ENCODE measurements at regions not wholly inside any gene's neighbourhood (a gene's known extent, or its start where the extent isn't known, plus 50 kb on each side); places are given as distances from the start of the nearest gene placed in this dataset.

- TF ChIP-seq, protein P1, sequence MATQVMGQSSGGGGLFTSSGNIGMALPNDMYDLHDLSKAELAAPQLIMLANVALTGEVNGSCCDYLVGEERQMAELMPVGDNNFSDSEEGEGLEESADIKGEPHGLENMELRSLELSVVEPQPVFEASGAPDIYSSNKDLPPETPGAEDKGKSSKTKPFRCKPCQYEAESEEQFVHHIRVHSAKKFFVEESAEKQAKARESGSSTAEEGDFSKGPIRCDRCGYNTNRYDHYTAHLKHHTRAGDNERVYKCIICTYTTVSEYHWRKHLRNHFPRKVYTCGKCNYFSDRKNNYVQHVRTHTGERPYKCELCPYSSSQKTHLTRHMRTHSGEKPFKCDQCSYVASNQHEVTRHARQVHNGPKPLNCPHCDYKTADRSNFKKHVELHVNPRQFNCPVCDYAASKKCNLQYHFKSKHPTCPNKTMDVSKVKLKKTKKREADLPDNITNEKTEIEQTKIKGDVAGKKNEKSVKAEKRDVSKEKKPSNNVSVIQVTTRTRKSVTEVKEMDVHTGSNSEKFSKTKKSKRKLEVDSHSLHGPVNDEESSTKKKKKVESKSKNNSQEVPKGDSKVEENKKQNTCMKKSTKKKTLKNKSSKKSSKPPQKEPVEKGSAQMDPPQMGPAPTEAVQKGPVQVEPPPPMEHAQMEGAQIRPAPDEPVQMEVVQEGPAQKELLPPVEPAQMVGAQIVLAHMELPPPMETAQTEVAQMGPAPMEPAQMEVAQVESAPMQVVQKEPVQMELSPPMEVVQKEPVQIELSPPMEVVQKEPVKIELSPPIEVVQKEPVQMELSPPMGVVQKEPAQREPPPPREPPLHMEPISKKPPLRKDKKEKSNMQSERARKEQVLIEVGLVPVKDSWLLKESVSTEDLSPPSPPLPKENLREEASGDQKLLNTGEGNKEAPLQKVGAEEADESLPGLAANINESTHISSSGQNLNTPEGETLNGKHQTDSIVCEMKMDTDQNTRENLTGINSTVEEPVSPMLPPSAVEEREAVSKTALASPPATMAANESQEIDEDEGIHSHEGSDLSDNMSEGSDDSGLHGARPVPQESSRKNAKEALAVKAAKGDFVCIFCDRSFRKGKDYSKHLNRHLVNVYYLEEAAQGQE (IDR thresholded peaks at IDR 0.05; ENCODE audit: low read depth): no peak
- TF ChIP-seq RAD21 (IDR thresholded peaks at IDR 0.05; ENCODE audit: low read depth) (no peak), EZH2 (IDR thresholded peaks at IDR 0.05) (no peak)
These were observed 1714.6 kb downstream of the TP53TG3F start (continued) for GRCh38 chr16:35174016-35174415.

DNA sequence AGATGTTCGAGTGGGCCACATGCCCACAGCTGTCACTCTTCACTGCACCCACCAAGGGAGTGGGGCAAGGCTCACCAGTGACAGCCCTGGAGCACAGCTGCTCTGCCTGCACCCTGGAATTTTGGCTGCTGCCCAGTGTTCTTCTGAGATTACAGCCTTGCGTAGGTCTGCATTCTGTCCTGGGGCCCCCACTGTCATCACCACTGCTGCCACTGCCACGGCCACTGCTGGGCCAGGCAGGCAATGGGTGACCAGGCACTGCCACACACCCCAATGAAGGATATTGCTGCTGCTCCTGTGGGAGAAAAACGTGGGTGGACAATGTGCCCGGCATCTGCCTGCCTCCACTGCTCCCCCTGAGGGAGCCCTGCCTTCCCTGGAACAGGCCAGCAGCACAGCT, 1717.0 kb downstream of the TP53TG3F start:
- Histone ChIP-seq H3K36me3 (ENCODE audit: control insufficient read depth in 1 of 2, insufficient read depth in 2 of 2, low read length in 2 of 2) (no peaks in the 10 kb centered on the region), H3K9ac (ENCODE audit: low read length) (no peak overlapping the region), H3K4me2 (ENCODE audit: low read length) (no peak overlapping the region), H3K4me1 (ENCODE audit: control insufficient read depth in 1 of 2, insufficient read depth in 2 of 2, low read length in 2 of 2) (no peaks in the 10 kb centered on the region), H3K27me3 (ENCODE audit: insufficient read depth, low read length) (no peaks in the 10 kb centered on the region), H3K9me3 (ENCODE audit: control insufficient read depth in 1 of 2, insufficient read depth in 1 of 2, low read depth in 1 of 2, low read length in 2 of 2) (peaks cover 0 to 6% of the 10 kb centered on the region in 2 experiments; a peak in 2 of 4 replicates), H3K9me2 (ENCODE audit: insufficient read depth) (no peaks in the 10 kb centered on the region), H3K79me2 (ENCODE audit: insufficient read depth, low read length) (no peaks in the 10 kb centered on the region), H2AFZ (ENCODE audit: low read depth, low read length, poor library complexity, severe bottlenecking) (no peak overlapping the region), H4K20me1 (ENCODE audit: insufficient read depth) (no peaks in the 10 kb centered on the region), H3K27ac (ENCODE audit: low read depth, low read length) (no peak overlapping the region), H3K4me3 (replicated peaks in 1 of 2; ENCODE audit: low read depth in 1 of 2, low read length in 2 of 2) (no peak overlapping the region)
- no peak for TF ChIP-seq JUND (IDR thresholded peaks at IDR 0.05)
- TF ChIP-seq CTCF (IDR thresholded peaks at IDR 0.05 in 2 of 3, conservative IDR thresholded peaks at IDR 0.05 in 1 of 3; ENCODE audit: borderline replicate concordance in 1 of 3, insufficient read depth in 1 of 3, low read depth in 2 of 3, low read length in 2 of 3): no peak
- no peak for TF ChIP-seq CBX3 (IDR thresholded peaks at IDR 0.05; ENCODE audit: low read depth)
- TF ChIP-seq SRF (IDR thresholded peaks at IDR 0.05; ENCODE audit: low read depth): no peak
- TF ChIP-seq CEBPB (IDR thresholded peaks at IDR 0.05; ENCODE audit: low read depth): no peak
- no peak for TF ChIP-seq SP1 (IDR thresholded peaks at IDR 0.05; ENCODE audit: low read depth)
- TF ChIP-seq, protein P1 (IDR thresholded peaks at IDR 0.05; ENCODE audit: low read depth): no peak
- ChIA-PET RAD21 (ENCODE audit: low non-redundant PET in 1 of 2, low total read pairs in 2 of 2, uncharacterized antibody in 2 of 2, unreplicated experiment in 2 of 2) (no interaction called here), POLR2A (no interaction called here), CTCF (no interaction called here)
- intact Hi-C loops (cut with micrococcal nuclease): no loop called here
- ATAC-seq (no peak), DNase-seq (ENCODE audit: low read depth, low spot score) (no peak)
- no TSS peak for BruUV-seq (replicated peaks)

Data from HCT116 (cell line).